GM12892 (cell line): ENCODE measurements at regions not wholly inside any gene's neighbourhood (a gene's known extent, or its start where the extent isn't known, plus 50 kb on each side); places are given as distances from the start of the nearest gene placed in this dataset.

Source experiments
- DNase-seq: peaks from one replicate; pipeline ENCODE4 v3.0.0; 2011; ENCODE audit not compliant: insufficient read length
- FAIRE-seq: peaks from 2 replicates; lab custom pipeline; 2011; peaks lifted over from hg19 to GRCh38; lab: Jason Lieb, UNC
- POLR2A ChIP-seq: IDR thresholded peaks from 2 replicates; pipeline ENCODE4 v1.6.1; 2011; ENCODE audit warnings: low read depth, low read length, control low read depth
- POLR2AphosphoS5 ChIP-seq: IDR thresholded peaks from 2 replicates; pipeline ENCODE4 v1.6.1; 2011; ENCODE audit warnings: low read depth, low read length, control low read depth
- TAF1 ChIP-seq: IDR thresholded peaks from 2 replicates; pipeline ENCODE4 v1.6.1; 2011; ENCODE audit warnings: low read depth, mild to moderate bottlenecking, control low read depth, low read length, borderline replicate concordance

GRCh38 chr2:196224756-196225155 is 53.4 kb upstream of the STK17B start:
- no peak for DNase-seq
- no peak for FAIRE-seq
- TF ChIP-seq POLR2AphosphoS5 (no peak), POLR2A (no peak), TAF1 (no peak)

GRCh38 chr2:196225213-196225612 is 53.8 kb upstream of the STK17B start:
- no peak for TF ChIP-seq TAF1
- no peak for TF ChIP-seq POLR2A
- TF ChIP-seq POLR2AphosphoS5, result no peak
- DNase-seq (no peak), FAIRE-seq (no peak)

- no peak for TF ChIP-seq TAF1
- no peak for TF ChIP-seq POLR2AphosphoS5
- TF ChIP-seq POLR2A, result no peak
- peak; percentile 73 for FAIRE-seq
Observed at GRCh38 chr2:196226058-196226706, 54.8 kb upstream of the STK17B start.

GRCh38 chr2:196226707-196227065 is 55.3 kb upstream of the STK17B start:
- no peak for DNase-seq
- TF ChIP-seq POLR2A, result no peak
- TF ChIP-seq TAF1, result no peak
- no peak for TF ChIP-seq POLR2AphosphoS5
- FAIRE-seq, result no peak

More at GRCh38 chr2:196226058-196226706, 54.8 kb upstream of the STK17B start:
- no peak for DNase-seq

- no peak for FAIRE-seq
- TF ChIP-seq POLR2A (no peak), POLR2AphosphoS5 (no peak), TAF1 (no peak)
Observed at GRCh38 chr2:196229013-196229412, 57.6 kb upstream of the STK17B start.

DNA sequence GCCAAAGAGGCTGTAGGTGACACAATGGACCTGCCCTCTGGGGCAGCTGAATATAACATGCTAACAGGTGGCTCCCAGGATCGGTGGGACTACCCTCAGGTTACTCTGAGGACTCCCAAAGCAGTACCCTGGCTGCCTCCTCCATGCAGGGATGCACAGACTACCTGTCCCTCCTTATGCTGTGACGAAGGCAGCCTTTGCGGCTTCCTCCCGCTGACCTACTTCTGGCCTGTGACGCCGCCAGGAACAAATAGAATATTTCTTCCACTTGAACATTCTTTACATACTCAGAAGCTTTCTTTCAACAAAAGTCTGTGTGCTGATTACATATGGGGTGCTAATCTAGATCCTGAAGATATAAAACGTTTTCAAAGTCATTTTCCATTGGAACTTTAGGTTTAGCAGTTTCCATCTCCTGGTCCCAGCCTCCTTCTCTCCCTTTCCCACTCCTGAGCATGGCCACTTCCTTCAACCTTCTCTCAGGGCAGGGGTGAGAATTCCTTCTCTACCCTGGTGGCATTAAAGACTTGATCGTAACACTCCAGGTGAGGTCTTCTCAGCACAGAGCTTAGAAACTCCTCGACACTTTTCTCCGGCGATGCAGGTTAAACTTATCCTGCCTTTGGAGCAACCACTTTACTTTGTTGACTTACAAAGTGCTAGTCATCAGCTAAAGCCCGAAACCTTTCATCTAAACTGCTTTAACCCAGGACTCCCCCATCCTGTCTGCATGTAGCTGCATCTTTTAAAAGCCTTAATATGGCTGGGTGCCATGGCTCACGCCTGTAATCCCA is 58.9 kb upstream of the STK17B start:
- TF ChIP-seq POLR2AphosphoS5 (no peak), POLR2A (no peak), TAF1 (no peak)
- DNase-seq, result no peak
- no peak for FAIRE-seq

More at GRCh38 chr2:196229013-196229412, 57.6 kb upstream of the STK17B start:
- DNase-seq, result no peak

GRCh38 chr2:196233021-196233804 is 61.8 kb upstream of the STK17B start:
- TF ChIP-seq TAF1 (no peak), POLR2A (no peak), POLR2AphosphoS5 (no peak)
- no peak for DNase-seq
- no peak for FAIRE-seq

- DNase-seq (no peak), FAIRE-seq (peak; percentile 88)
- TF ChIP-seq POLR2AphosphoS5 (no peak), TAF1 (no peak), POLR2A (no peak)
Observed at GRCh38 chr2:196233805-196234475, 62.6 kb upstream of the STK17B start.

DNA sequence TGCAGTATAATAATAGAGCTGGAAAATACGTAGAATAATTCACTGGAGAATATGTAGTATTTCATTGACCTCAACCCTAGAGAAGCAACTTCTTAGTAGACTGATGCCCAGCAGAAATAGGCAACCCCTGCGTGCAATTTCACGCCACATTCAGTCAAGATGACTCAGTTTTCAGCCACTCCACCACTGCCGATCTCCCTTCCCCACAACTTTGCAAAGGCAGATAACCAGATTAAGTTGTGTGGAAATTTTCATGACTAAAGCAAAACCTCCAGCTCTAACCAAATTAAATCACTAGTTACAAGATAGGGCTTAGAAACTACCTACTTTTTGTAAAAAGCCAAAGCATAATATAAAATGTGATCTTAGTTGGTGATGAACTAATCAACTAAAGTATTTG is 63.3 kb upstream of the STK17B start:
- FAIRE-seq (peak; percentile 91), DNase-seq (no peak)
- TF ChIP-seq POLR2A (no peak), TAF1 (no peak), POLR2AphosphoS5 (no peak)

DNA sequence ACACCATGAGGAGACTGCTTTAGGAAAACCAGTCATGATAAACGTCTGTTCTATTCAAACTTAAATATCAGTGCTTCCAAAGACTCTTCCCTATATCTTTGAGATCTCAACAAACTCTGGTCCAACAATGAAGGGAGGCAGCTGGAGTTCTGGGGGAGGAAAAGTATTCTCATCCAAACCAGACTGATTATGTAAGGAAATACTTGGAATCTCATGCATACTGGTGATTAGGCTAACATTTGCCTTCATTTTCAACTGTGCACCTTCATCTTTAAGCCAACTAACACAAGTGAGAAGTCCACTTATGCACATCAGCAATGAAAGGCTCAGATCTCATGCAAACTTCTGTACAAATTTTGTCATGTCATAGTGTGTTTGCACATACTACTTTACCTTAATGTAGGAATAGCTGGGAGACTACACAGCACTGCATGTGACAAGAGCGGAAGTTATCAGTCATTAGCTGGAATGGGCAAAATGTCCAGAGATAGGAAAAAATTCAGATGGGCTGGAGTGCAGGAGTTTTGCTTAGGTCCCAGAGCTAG is 67.5 kb upstream of the STK17B start:
- TF ChIP-seq TAF1 (no peak), POLR2A (no peak), POLR2AphosphoS5 (no peak)
- FAIRE-seq, result peak; percentile 90
- DNase-seq, result no peak
